GM21423 (cell line): ENCODE measurements at regions not wholly inside any gene's neighbourhood (a gene's known extent, or its start where the extent isn't known, plus 50 kb on each side); places are given as distances from the start of the nearest gene placed in this dataset.

Experiments
- ATAC-seq: cut with Tn5 transposase; IDR thresholded peaks from one replicate; pipeline ENCODE4 v1.9.1; 2021; ENCODE audit warnings: mild to moderate bottlenecking, moderate library complexity; ENCODE audit not compliant: unreplicated experiment

- ATAC-seq: no peak
These were observed 179.3 kb downstream of the KATNAL1 start for GRCh38 chr13:30128095-30128494.

- ATAC-seq: no peak
These were observed 180.4 kb downstream of the KATNAL1 start for GRCh38 chr13:30126903-30127428.

- no peak for ATAC-seq
These were observed 181.8 kb downstream of the KATNAL1 start for GRCh38 chr13:30125422-30126073.

- no peak for ATAC-seq
These were observed 183.1 kb downstream of the KATNAL1 start for GRCh38 chr13:30124131-30124768.

GRCh38 chr13:30123575-30123974, 183.8 kb downstream of the KATNAL1 start:
- no peak for ATAC-seq

GRCh38 chr13:30121666-30122065, 185.7 kb downstream of the KATNAL1 start:
- ATAC-seq: no peak

- no peak for ATAC-seq
These were observed 186.1 kb downstream of the KATNAL1 start for GRCh38 chr13:30121244-30121643.

GRCh38 chr13:30120133-30120822, 187.1 kb downstream of the KATNAL1 start:
- ATAC-seq: no peak

GRCh38 chr13:30119476-30119875, 187.9 kb downstream of the KATNAL1 start:
- no peak for ATAC-seq

- ATAC-seq: no peak
These were observed 191.0 kb downstream of the KATNAL1 start for GRCh38 chr13:30116379-30116778.

GRCh38 chr13:30115257-30115600, 192.1 kb downstream of the KATNAL1 start:
- ATAC-seq: no peak

GRCh38 chr13:30114571-30115256, 192.6 kb downstream of the KATNAL1 start:
- ATAC-seq: peak; percentile 81

GRCh38 chr13:30113983-30114570, 193.3 kb downstream of the KATNAL1 start:
- ATAC-seq: no peak

- ATAC-seq: no peak
These were observed 193.8 kb downstream of the KATNAL1 start for GRCh38 chr13:30113551-30113950.

GRCh38 chr13:30112602-30113435, 194.5 kb downstream of the KATNAL1 start:
- peak; percentile 48 for ATAC-seq

- ATAC-seq: no peak
These were observed 195.5 kb downstream of the KATNAL1 start for GRCh38 chr13:30111810-30112209.

GRCh38 chr13:30110301-30111070, 196.9 kb downstream of the KATNAL1 start:
- ATAC-seq: no peak

- no peak for ATAC-seq
These were observed 197.7 kb downstream of the KATNAL1 start for GRCh38 chr13:30109471-30110135.

- ATAC-seq: no peak
These were observed 198.5 kb downstream of the KATNAL1 start for GRCh38 chr13:30108913-30109237.
